Mononuclear cell (primary cell): ENCODE measurements at regions not wholly inside any gene's neighbourhood (a gene's known extent, or its start where the extent isn't known, plus 50 kb on each side); places are given as distances from the start of the nearest gene placed in this dataset.
"Not testable (repeated sequence)": the region's sequence is repeated elsewhere in the genome, so short reads cannot be mapped to it uniquely, and the experiment has no call there.

ENCODE experiments used
- H3K27me3 ChIP-seq: 2 replicates; pipeline ENCODE4 v1.6.0; 2011; ENCODE audit warnings: low read length, control low read depth; ENCODE audit not compliant: insufficient read depth
- H3K4me1 ChIP-seq: 2 replicates; pipeline ENCODE4 v1.5.1; 2011; ENCODE audit warnings: mild to moderate bottlenecking, low read length, control low read depth; ENCODE audit not compliant: insufficient read depth
- H3K4me3 ChIP-seq: 2 replicates; pipeline ENCODE4 v1.5.1; 2011; ENCODE audit warnings: mild to moderate bottlenecking, low read length, moderate library complexity
- H3K9me3 ChIP-seq: 2 replicates; pipeline ENCODE4 v1.5.1; 2011; ENCODE audit warnings: low read depth, mild to moderate bottlenecking, control low read depth, low read length

GRCh38 chr5:119961993-119962392 lies 332.6 kb downstream of the FAM170A start:
- Histone ChIP-seq H3K4me1 (no peaks in the 10 kb centered on the region), H3K9me3 (no peaks in the 10 kb centered on the region), H3K4me3 (no peak overlapping the region), H3K27me3 (no peaks in the 10 kb centered on the region)

GRCh38 chr5:119966028-119966427 lies 336.7 kb downstream of the FAM170A start:
- Histone ChIP-seq H3K4me1 (no peaks in the 10 kb centered on the region), H3K4me3 (no peak overlapping the region), H3K9me3 (no peaks in the 10 kb centered on the region), H3K27me3 (no peaks in the 10 kb centered on the region)

- H3K27me3 ChIP-seq, result no peaks in the 10 kb centered on the region
- no peak overlapping the region for H3K4me3 ChIP-seq
- H3K9me3 ChIP-seq, result peaks cover 7% of the 10 kb centered on the region
- H3K4me1 ChIP-seq, result no peaks in the 10 kb centered on the region
Observed at GRCh38 chr5:119968690-119969089, 339.3 kb downstream of the FAM170A start.

GRCh38 chr5:119987077-119987476 lies 357.7 kb downstream of the FAM170A start:
- not testable (repeated sequence) for H3K27me3 ChIP-seq, H3K4me3 ChIP-seq, H3K4me1 ChIP-seq, H3K9me3 ChIP-seq

GRCh38 chr5:119991625-119992024 lies 362.3 kb downstream of the FAM170A start:
- Histone ChIP-seq H3K4me3 (no peak overlapping the region), H3K9me3 (no peaks in the 10 kb centered on the region), H3K27me3 (no peaks in the 10 kb centered on the region), H3K4me1 (no peaks in the 10 kb centered on the region)

- H3K4me3 ChIP-seq, result no peak overlapping the region
- H3K4me1 ChIP-seq, result no peaks in the 10 kb centered on the region
- H3K27me3 ChIP-seq, result no peaks in the 10 kb centered on the region
- H3K9me3 ChIP-seq, result no peaks in the 10 kb centered on the region
Observed at GRCh38 chr5:119996128-119996527, 366.8 kb downstream of the FAM170A start.

- H3K4me1 ChIP-seq, result no peaks in the 10 kb centered on the region
- no peaks in the 10 kb centered on the region for H3K27me3 ChIP-seq
- H3K4me3 ChIP-seq, result no peak overlapping the region
- H3K9me3 ChIP-seq, result no peaks in the 10 kb centered on the region
Observed at GRCh38 chr5:120007598-120007997, 378.2 kb downstream of the FAM170A start.

GRCh38 chr5:120012431-120012830 lies 383.1 kb downstream of the FAM170A start:
- Histone ChIP-seq H3K4me3 (no peak overlapping the region), H3K9me3 (no peaks in the 10 kb centered on the region), H3K27me3 (no peaks in the 10 kb centered on the region), H3K4me1 (no peaks in the 10 kb centered on the region)

GRCh38 chr5:120014535-120014934 lies 385.2 kb downstream of the FAM170A start:
- Histone ChIP-seq H3K4me3 (no peak overlapping the region), H3K9me3 (no peaks in the 10 kb centered on the region), H3K27me3 (no peaks in the 10 kb centered on the region), H3K4me1 (no peaks in the 10 kb centered on the region)

- Histone ChIP-seq H3K4me3 (no peak overlapping the region), H3K4me1 (no peaks in the 10 kb centered on the region), H3K9me3 (no peaks in the 10 kb centered on the region), H3K27me3 (no peaks in the 10 kb centered on the region)
Observed at GRCh38 chr5:120016717-120017382, 387.5 kb downstream of the FAM170A start.

- Histone ChIP-seq H3K4me1 (no peaks in the 10 kb centered on the region), H3K27me3 (no peaks in the 10 kb centered on the region), H3K9me3 (no peaks in the 10 kb centered on the region), H3K4me3 (no peak overlapping the region)
Observed at GRCh38 chr5:120017513-120017912, 388.2 kb downstream of the FAM170A start.

GRCh38 chr5:120035181-120035580 lies 405.8 kb downstream of the FAM170A start:
- Histone ChIP-seq H3K9me3 (no peaks in the 10 kb centered on the region), H3K4me1 (peaks cover 4% of the 10 kb centered on the region), H3K27me3 (no peaks in the 10 kb centered on the region), H3K4me3 (no peak overlapping the region)

- H3K9me3 ChIP-seq, result no peaks in the 10 kb centered on the region
- H3K4me1 ChIP-seq, result peaks cover 4% of the 10 kb centered on the region
- no peaks in the 10 kb centered on the region for H3K27me3 ChIP-seq
- no peak overlapping the region for H3K4me3 ChIP-seq
Observed at GRCh38 chr5:120035815-120036577, 406.6 kb downstream of the FAM170A start.

- no peaks in the 10 kb centered on the region for H3K9me3 ChIP-seq
- H3K27me3 ChIP-seq, result no peaks in the 10 kb centered on the region
- no peak overlapping the region for H3K4me3 ChIP-seq
- peaks cover 4% of the 10 kb centered on the region for H3K4me1 ChIP-seq
Observed at GRCh38 chr5:120037451-120037850, 408.1 kb downstream of the FAM170A start.

- H3K4me3 ChIP-seq, result no peak overlapping the region
- H3K4me1 ChIP-seq, result peaks cover 4% of the 10 kb centered on the region
- no peaks in the 10 kb centered on the region for H3K9me3 ChIP-seq
- no peaks in the 10 kb centered on the region for H3K27me3 ChIP-seq
Observed at GRCh38 chr5:120039111-120039510, 409.8 kb downstream of the FAM170A start.

- H3K4me1 ChIP-seq, result peaks cover 4% of the 10 kb centered on the region
- H3K9me3 ChIP-seq, result no peaks in the 10 kb centered on the region
- no peak overlapping the region for H3K4me3 ChIP-seq
- no peaks in the 10 kb centered on the region for H3K27me3 ChIP-seq
Observed at GRCh38 chr5:120043431-120043830, 414.1 kb downstream of the FAM170A start.
